ENCODE measurements at regions not wholly inside any gene's neighbourhood (a gene's known extent, or its start where the extent isn't known, plus 50 kb on each side); places are given as distances from the start of the nearest gene placed in this dataset.
"Not testable (repeated sequence)": the region's sequence is repeated elsewhere in the genome, so short reads cannot be mapped to it uniquely, and the experiment has no call there.

DNA sequence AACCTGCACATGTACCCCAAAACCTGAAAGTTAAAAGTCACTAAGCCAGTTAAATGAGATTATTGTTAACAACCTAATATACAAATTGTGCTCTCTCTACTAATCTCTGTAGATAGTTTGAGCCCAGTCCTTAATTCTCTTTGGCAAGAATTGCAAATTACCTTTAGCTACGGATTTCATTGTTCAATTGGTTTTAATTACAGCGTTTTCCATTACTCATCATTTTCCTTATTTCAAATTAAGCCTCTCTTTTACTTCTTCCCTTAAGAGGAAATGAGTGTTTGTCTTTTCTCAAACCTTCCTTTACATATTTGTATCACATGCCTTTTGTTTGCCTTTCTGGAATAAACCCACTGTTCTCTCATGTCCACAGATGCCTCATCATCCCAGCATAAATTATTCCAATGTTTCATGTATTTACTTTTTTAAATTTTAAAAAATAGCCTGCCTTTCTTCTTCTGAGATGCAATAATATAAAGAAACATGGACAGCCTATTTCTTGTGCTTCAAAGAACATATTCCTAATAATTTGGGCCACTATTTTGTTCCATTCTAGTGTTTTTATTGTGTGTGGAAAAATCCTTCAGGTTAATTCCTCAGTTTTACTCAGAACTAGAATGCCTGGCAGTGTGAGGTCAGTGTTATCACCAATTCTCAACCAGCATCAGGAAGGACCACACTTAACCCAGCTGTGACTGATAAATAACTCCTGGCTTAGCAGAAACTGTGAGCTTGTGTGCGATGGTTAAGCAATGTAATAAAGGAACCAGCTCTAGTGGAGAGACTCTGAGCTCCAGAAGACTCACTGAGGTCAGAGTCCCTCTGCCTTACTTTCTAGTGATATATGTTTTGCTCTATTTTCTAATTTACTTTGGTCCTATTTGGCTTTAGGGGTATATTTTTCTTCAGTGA, 600.5 kb downstream of the LTN1 start:
- DNase-seq = no peak

- no peak for DNase-seq
Observed at GRCh38 chr21:28387220-28387619, 605.5 kb downstream of the LTN1 start.

- no peak for DNase-seq
Observed at GRCh38 chr21:28385845-28386244, 606.8 kb downstream of the LTN1 start.

DNA sequence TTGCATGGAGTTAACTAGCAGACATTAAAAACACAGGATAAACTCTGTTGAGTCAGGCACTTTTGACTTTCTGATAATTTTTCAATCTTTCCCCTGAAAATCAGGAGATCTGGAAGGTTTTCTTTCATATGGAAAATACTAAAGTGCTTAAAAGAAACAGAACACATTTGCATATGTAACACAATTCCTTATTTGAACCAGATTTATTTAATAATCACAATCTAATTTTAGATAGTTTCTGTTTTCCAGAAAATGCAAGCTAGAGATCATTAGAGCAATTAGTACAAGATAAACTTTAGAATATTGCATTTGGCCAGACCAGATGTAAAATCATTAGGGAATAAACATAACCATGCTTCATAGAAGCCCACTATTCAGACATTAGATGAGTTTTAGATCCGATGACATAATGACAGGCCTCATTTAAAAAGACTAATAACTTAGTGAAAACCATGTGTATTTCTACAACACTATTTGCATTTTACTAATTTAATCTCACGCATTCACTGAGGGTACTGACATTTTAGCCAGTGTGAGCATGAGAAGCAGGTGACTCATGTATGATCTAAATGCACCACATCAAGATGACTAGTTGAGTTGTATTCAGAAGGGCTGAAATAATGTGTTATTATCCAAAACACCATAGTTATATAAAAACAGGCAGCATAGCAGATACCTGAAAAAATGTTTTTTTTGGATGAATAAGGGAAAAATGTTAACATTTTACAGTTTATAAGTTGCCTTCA, 611.5 kb downstream of the LTN1 start:
- not testable (repeated sequence) for DNase-seq

DNA sequence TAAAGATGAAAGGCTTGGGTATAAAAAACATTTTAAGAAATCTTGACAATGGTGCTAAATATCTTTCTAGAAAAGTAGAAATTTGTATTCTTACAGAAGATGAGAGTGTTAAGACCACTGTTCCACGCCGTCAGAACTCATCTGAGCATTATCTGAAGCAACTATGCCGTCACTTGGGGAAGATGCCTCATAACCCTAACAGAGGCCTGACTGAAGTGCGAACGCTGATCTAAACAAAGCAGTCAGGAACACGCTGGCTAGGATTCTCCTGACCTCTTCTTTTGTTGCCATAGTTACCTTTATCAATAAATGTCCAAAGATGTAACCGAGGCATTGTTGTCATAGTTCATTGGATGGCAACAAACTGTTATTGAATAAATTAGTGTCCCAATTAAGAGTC, 612.4 kb downstream of the LTN1 start:
- DNase-seq = no peak

GRCh38 chr21:28378026-28378425, 614.7 kb downstream of the LTN1 start:
- DNase-seq = no peak

- no peak for DNase-seq
Observed at GRCh38 chr21:28375708-28376385, 616.8 kb downstream of the LTN1 start.

GRCh38 chr21:28374881-28375280, 617.8 kb downstream of the LTN1 start:
- no peak for DNase-seq

GRCh38 chr21:28371713-28372112, 621.0 kb downstream of the LTN1 start:
- DNase-seq = no peak

DNA sequence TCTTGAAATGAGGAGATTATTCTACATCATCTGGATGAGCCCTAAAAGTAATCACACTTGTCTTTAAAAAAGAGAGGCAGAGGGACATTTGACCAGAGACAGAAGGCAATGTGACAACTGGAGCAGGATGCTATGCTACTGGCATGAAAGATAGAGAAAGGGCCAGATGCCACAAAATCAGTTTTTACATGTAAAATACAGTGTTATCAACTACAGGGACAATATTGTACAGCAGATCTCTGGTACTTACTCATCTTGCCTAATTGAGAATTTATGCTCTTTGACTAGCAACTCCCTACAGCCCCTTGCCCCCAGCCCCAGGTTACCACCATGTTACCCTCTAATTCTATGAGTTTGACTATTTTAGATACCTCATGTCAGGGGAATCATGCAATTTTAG, 633.4 kb downstream of the LTN1 start:
- DNase-seq = no peak

GRCh38 chr21:28358702-28359101, 634.0 kb downstream of the LTN1 start:
- DNase-seq = no peak

GRCh38 chr21:28358170-28358569, 634.5 kb downstream of the LTN1 start:
- DNase-seq = no peak

GRCh38 chr21:28357743-28358142, 634.9 kb downstream of the LTN1 start:
- no peak for DNase-seq

- DNase-seq = no peak
Observed at GRCh38 chr21:28356422-28356821, 636.3 kb downstream of the LTN1 start.

DNA sequence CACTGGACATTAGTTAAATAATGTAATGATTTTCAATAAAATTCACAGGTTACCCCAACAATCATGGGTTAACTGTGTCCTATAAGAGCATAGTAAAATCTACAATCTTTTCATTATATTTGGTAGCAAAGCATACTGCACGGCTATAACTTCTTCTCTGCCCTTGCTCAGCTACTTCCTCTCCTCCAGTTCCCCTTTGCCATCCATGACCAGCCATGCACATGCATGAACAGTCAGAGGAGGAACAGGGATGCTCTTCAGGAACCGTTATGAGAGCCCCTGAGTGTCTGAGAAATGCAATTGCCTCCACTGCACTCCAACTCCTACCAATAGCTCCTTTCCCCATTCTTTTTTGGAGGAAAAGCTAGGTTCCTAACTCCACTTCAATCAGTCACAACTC, 646.7 kb downstream of the LTN1 start:
- no peak for DNase-seq

- no peak for DNase-seq
Observed at GRCh38 chr21:28344985-28345384, 647.7 kb downstream of the LTN1 start.

DNA sequence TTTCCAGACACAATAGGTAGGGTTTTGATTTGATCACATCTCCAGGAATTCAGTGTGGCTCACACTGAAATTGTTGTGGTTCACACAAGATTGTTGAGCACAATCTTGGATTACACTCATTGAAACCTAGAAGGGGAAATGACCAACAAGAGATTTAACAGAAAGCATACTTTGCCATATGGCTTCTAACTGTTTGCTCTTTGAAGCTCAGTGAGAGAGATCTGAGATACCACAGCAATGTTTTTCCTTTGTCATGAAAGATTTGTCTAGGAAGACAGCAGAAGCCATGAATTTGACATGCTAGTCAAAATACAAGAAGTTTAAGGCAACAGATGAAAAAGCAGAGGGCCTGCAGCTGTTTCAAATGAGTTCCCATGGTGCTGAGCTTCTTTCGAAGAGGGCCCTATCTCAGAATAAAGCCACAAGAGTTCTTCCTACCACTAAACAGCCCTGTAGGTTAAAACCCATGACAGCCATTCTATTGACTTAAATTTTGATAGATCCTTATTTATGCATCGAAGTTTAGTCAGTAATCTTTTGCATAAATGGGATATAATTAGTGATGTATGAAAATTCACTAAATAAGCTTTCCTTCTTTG, 650.4 kb downstream of the LTN1 start:
- no peak for DNase-seq

DNA sequence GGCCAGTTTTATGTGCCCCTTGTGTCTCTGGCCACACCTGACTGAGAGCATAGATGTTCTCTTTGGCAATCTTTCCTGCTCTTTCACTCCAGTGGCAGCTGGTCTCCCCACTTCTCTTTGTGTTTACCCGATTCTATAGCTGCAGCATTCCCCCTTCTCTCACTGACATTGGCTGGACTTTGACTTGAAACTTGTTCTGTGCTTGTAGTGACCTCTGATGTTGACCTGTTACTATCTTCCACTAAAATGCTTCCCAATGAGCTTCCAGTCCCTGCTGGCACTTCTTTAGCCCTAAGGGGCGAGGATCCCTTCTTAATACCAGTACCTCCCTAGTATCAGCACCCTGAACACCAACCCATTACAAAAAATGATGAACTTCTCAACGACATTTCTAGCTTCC, 653.3 kb downstream of the LTN1 start:
- no peak for DNase-seq

GRCh38 chr21:28338701-28339305, 653.9 kb downstream of the LTN1 start:
- no peak for DNase-seq

DNA sequence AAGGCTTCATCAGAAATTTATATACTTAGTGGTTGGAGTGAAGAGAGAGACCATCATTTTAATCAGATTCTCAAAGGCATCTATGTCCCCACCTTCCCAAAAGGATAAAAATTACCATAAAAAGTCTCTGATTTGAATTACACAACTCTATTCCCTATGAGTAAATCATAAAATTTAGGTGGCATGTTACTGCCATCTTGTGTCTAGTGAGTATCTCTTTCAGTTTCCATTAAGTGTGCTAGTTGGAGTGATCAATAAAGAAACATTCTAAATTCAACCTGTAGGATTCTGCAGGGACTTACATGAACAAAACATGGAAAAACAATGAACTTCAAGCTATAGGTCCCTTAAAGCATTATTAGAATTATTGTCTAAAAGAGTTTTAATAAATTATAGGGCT, 655.4 kb downstream of the LTN1 start:
- DNase-seq = no peak

DNA sequence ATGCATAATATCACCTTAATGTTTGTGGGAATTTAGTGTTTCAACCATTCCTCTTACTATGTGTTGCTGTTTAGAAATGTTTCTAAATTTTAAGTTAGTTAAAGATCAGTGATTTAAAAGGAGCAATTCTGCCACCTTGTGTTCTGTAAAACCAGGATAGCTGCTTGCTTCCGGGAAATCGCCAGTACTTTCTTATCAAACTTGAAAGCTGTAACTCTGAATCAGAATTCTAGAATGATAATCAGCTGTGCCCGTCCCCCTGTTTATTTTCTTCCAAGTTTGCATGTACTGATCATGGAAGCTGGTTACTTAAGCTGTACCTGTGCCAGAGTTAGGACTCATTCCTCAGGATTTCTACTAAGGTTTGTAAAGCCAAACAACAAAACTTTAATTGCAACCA, 656.4 kb downstream of the LTN1 start:
- DNase-seq = no peak

GRCh38 chr21:28334407-28334806, 658.3 kb downstream of the LTN1 start:
- no peak for DNase-seq

- DNase-seq = no peak
Observed at GRCh38 chr21:28333578-28334075, 659.0 kb downstream of the LTN1 start.
